Upper lobe of right lung (tissue), 1 donor: ENCODE measurements at regions not wholly inside any gene's neighbourhood (a gene's known extent, or its start where the extent isn't known, plus 50 kb on each side); places are given as distances from the start of the nearest gene placed in this dataset.

Experiments
- ATAC-seq: fragments of 200-7000 bp; cut with Tn5 transposase; one replicate; pipeline ENCODE4 v1.9.1; 2020; ENCODE audit warnings: mild to moderate bottlenecking, moderate library complexity
- DNase-seq: peaks from one replicate; pipeline ENCODE4 v3.0.0-alpha.2; 2020
- H3K27ac ChIP-seq: fragments of 200-600 bp; one replicate; pipeline ENCODE4 v1.8.0; 2022
- H3K27me3 ChIP-seq: fragments of 200-600 bp; one replicate; pipeline ENCODE4 v1.8.0; 2022; ENCODE audit warnings: mild to moderate bottlenecking
- H3K36me3 ChIP-seq: fragments of 200-600 bp; one replicate; pipeline ENCODE4 v1.8.0; 2022
- H3K4me1 ChIP-seq: fragments of 200-600 bp; one replicate; pipeline ENCODE4 v1.8.0; 2022
- H3K4me3 ChIP-seq: fragments of 200-600 bp; one replicate; pipeline ENCODE4 v1.8.0; 2022; ENCODE audit warnings: mild to moderate bottlenecking
- H3K9me3 ChIP-seq: fragments of 200-600 bp; one replicate; pipeline ENCODE4 v1.8.0; 2022
- CTCF ChIP-seq: fragments of 200-600 bp; IDR thresholded peaks from one replicate; pipeline ENCODE4 v1.8.0; 2022; ENCODE audit warnings: antibody characterized with exemption
- intact Hi-C: fragments of 100-400 bp; cut with DNase I; formaldehyde crosslinking; loops from one replicate; pipeline ENCODE4 v1.11.0; 2022
- donor health status: DM: no; HTN: yes; CAD: no; lungs with severe emphysema.

GRCh38 chr20:19880256-19881079 lies 122.4 kb downstream of the RIN2 start:
- H3K9me3 ChIP-seq = no peaks in the 10 kb centered on the region
- H3K4me3 ChIP-seq = no peak overlapping the region
- no peaks in the 10 kb centered on the region for H3K36me3 ChIP-seq
- no peak for TF ChIP-seq CTCF
- intact Hi-C loops = no loop called here
- ATAC-seq (peak; percentile 18), DNase-seq (no peak)
- H3K27ac ChIP-seq = no peak overlapping the region
- H3K4me1 ChIP-seq = peaks cover 29% of the 10 kb centered on the region
- H3K27me3 ChIP-seq = no peaks in the 10 kb centered on the region

- peaks cover 29% of the 10 kb centered on the region for H3K4me1 ChIP-seq
- H3K36me3 ChIP-seq = no peaks in the 10 kb centered on the region
- no peaks in the 10 kb centered on the region for H3K9me3 ChIP-seq
- H3K4me3 ChIP-seq = no peak overlapping the region
- H3K27ac ChIP-seq = no peak overlapping the region
- no peaks in the 10 kb centered on the region for H3K27me3 ChIP-seq
- intact Hi-C loops = no loop called here
- no peak for ATAC-seq
- TF ChIP-seq CTCF = no peak
- no peak for DNase-seq
These were observed 123.2 kb downstream of the RIN2 start for GRCh38 chr20:19881080-19881840.

DNA sequence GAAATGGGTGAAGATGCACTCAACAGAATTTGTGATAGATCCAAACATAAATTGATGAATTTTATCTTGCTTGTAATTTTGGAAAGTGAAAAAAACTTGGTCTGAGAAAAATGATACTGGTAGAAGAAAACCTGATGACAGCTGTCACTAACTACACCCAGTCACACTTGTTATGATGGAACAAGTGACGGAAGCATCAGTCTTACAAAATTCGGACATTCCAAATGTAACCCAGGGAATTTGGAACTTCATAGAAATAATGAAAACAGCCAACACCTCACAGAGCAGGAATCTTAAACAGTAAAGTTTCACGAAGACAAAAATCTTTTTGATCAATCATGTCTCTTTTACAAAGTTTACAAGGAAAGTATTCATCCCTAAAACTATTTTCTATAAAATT lies 123.9 kb downstream of the RIN2 start:
- no peak for DNase-seq
- intact Hi-C loops = no loop called here
- TF ChIP-seq CTCF = no peak
- Histone ChIP-seq H3K27me3 (no peaks in the 10 kb centered on the region), H3K36me3 (no peaks in the 10 kb centered on the region), H3K27ac (no peak overlapping the region), H3K4me3 (no peak overlapping the region), H3K9me3 (no peaks in the 10 kb centered on the region), H3K4me1 (peaks cover 24% of the 10 kb centered on the region)
- ATAC-seq = no peak

- no peaks in the 10 kb centered on the region for H3K36me3 ChIP-seq
- no peak overlapping the region for H3K27ac ChIP-seq
- intact Hi-C loops = no loop called here
- no peak for TF ChIP-seq CTCF
- no peaks in the 10 kb centered on the region for H3K9me3 ChIP-seq
- peaks cover 28% of the 10 kb centered on the region for H3K4me1 ChIP-seq
- no peak for ATAC-seq
- no peak for DNase-seq
- H3K27me3 ChIP-seq = no peaks in the 10 kb centered on the region
- no peak overlapping the region for H3K4me3 ChIP-seq
These were observed 124.4 kb downstream of the RIN2 start for GRCh38 chr20:19882446-19882845.

- intact Hi-C loops = no loop called here
- Histone ChIP-seq H3K27ac (no peak overlapping the region), H3K36me3 (no peaks in the 10 kb centered on the region), H3K4me1 (peaks cover 39% of the 10 kb centered on the region), H3K9me3 (no peaks in the 10 kb centered on the region), H3K27me3 (no peaks in the 10 kb centered on the region), H3K4me3 (no peak overlapping the region)
- TF ChIP-seq CTCF = no peak
- ATAC-seq (no peak), DNase-seq (no peak)
These were observed 125.4 kb downstream of the RIN2 start for GRCh38 chr20:19883501-19883900.
